Loucy (cell line): ENCODE measurements at regions not wholly inside any gene's neighbourhood (a gene's known extent, or its start where the extent isn't known, plus 50 kb on each side); places are given as distances from the start of the nearest gene placed in this dataset.

ENCODE experiments used
- H2AFZ ChIP-seq: fragments of 200-600 bp; sonication (generic); 2 replicates; pipeline ENCODE4 v1.6.0; 2016; ENCODE audit warnings: antibody characterized with exemption, mild to moderate bottlenecking, low read length, moderate library complexity
- H3F3A ChIP-seq: fragments of 200-600 bp; 2 replicates; pipeline ENCODE4 v1.6.0; 2016; ENCODE audit warnings: antibody characterized with exemption, low read depth, mild to moderate bottlenecking
- H3K27me3 ChIP-seq: fragments of 200-600 bp; sonication (generic); 2 replicates; pipeline ENCODE4 v1.6.1; 2014; ENCODE audit warnings: low read length, mild to moderate bottlenecking; ENCODE audit not compliant: insufficient read depth, poor library complexity, severe bottlenecking
- H3K36me3 ChIP-seq: fragments of 200-600 bp; sonication (generic); 2 replicates; pipeline ENCODE4 v1.6.1; 2016; ENCODE audit warnings: low read length; ENCODE audit not compliant: insufficient read depth
- H3K4me1 ChIP-seq: fragments of 200-600 bp; sonication (generic); 2 replicates; pipeline ENCODE4 v1.5.1; 2014; ENCODE audit warnings: low read length, mild to moderate bottlenecking; ENCODE audit not compliant: insufficient read depth, poor library complexity, severe bottlenecking
- H3K4me2 ChIP-seq: fragments of 200-600 bp; sonication (generic); 2 replicates; pipeline ENCODE4 v1.6.0; 2014; ENCODE audit warnings: antibody characterized with exemption, low read length, low read depth, mild to moderate bottlenecking; ENCODE audit not compliant: poor library complexity, severe bottlenecking
- H3K4me3 ChIP-seq: fragments of 200-600 bp; sonication (generic); 2 replicates; pipeline ENCODE4 v1.5.1; 2014; ENCODE audit warnings: low read length, mild to moderate bottlenecking, mixed read lengths; ENCODE audit not compliant: poor library complexity, severe bottlenecking
- H3K79me2 ChIP-seq: fragments of 200-600 bp; sonication (generic); 2 replicates; pipeline ENCODE4 v1.6.1; 2014; ENCODE audit warnings: low read length; ENCODE audit not compliant: insufficient read depth
- H3K9ac ChIP-seq: fragments of 200-600 bp; sonication (generic); 2 replicates; pipeline ENCODE4 v1.6.0; 2014; ENCODE audit warnings: mild to moderate bottlenecking, low read depth, low read length, moderate library complexity; ENCODE audit not compliant: poor library complexity, severe bottlenecking
- H3K9me2 ChIP-seq: fragments of 200-600 bp; sonication (generic); replicated peaks from 2 replicates; pipeline ENCODE4 v1.6.1; 2016; ENCODE audit warnings: low read depth, low read length, mixed read lengths
- H3K9me3 ChIP-seq: fragments of 200-600 bp; sonication (generic); 2 replicates; pipeline ENCODE4 v1.6.1; 2014; ENCODE audit warnings: mild to moderate bottlenecking, antibody characterized with exemption, low read length, low read depth; ENCODE audit not compliant: insufficient read depth
- H4K20me1 ChIP-seq: fragments of 200-600 bp; sonication (generic); 2 replicates; pipeline ENCODE4 v1.6.0; 2014; ENCODE audit warnings: antibody characterized with exemption, low read length, mild to moderate bottlenecking; ENCODE audit not compliant: insufficient read depth, poor library complexity, severe bottlenecking
- EZH2phosphoT487 ChIP-seq: fragments of 200-600 bp; IDR thresholded peaks from 2 replicates; pipeline ENCODE4 v1.6.1; 2018; ENCODE audit warnings: antibody characterized with exemption, mild to moderate bottlenecking, moderate library complexity, borderline replicate concordance
- TF ChIP-seq, protein P1 (sequence below): fragments of 200-600 bp; sonication (generic); conservative IDR thresholded peaks from 2 replicates; pipeline ENCODE4 v1.5.1; 2014; ENCODE audit warnings: mild to moderate bottlenecking, antibody characterized with exemption, low read length

GRCh38 chr1:53380296-53380695, 52.4 kb upstream of the LRP8 start:
- TF ChIP-seq EZH2phosphoT487: no peak
- TF ChIP-seq, protein P1, sequence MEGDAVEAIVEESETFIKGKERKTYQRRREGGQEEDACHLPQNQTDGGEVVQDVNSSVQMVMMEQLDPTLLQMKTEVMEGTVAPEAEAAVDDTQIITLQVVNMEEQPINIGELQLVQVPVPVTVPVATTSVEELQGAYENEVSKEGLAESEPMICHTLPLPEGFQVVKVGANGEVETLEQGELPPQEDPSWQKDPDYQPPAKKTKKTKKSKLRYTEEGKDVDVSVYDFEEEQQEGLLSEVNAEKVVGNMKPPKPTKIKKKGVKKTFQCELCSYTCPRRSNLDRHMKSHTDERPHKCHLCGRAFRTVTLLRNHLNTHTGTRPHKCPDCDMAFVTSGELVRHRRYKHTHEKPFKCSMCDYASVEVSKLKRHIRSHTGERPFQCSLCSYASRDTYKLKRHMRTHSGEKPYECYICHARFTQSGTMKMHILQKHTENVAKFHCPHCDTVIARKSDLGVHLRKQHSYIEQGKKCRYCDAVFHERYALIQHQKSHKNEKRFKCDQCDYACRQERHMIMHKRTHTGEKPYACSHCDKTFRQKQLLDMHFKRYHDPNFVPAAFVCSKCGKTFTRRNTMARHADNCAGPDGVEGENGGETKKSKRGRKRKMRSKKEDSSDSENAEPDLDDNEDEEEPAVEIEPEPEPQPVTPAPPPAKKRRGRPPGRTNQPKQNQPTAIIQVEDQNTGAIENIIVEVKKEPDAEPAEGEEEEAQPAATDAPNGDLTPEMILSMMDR: no peak
- Histone ChIP-seq H3K9me3 (no peaks in the 10 kb centered on the region), H3K4me3 (no peak overlapping the region), H3K79me2 (no peaks in the 10 kb centered on the region), H3K27me3 (no peaks in the 10 kb centered on the region), H3K36me3 (no peaks in the 10 kb centered on the region), H3F3A (no peaks in the 10 kb centered on the region), H2AFZ (no peak overlapping the region), H3K4me2 (no peak overlapping the region), H4K20me1 (no peaks in the 10 kb centered on the region), H3K9me2 (no peaks in the 10 kb centered on the region), H3K9ac (no peak overlapping the region), H3K4me1 (peaks cover 9% of the 10 kb centered on the region)

GRCh38 chr1:53381790-53382401, 54.0 kb upstream of the LRP8 start:
- H3K4me2 ChIP-seq: no peak overlapping the region
- H3K27me3 ChIP-seq: no peaks in the 10 kb centered on the region
- H2AFZ ChIP-seq: 0 out of 2 replicates have a peak overlapping the region, but pooled peaks have one; percentile 18
- TF ChIP-seq, protein P1: no peak
- no peak for TF ChIP-seq EZH2phosphoT487
- no peaks in the 10 kb centered on the region for H4K20me1 ChIP-seq
- no peak overlapping the region for H3K9ac ChIP-seq
- H3K4me3 ChIP-seq: no peak overlapping the region
- H3K36me3 ChIP-seq: no peaks in the 10 kb centered on the region
- no peaks in the 10 kb centered on the region for H3K79me2 ChIP-seq
- H3K4me1 ChIP-seq: peaks cover 15% of the 10 kb centered on the region
- H3F3A ChIP-seq: no peaks in the 10 kb centered on the region
- H3K9me3 ChIP-seq: no peaks in the 10 kb centered on the region
- H3K9me2 ChIP-seq: no peaks in the 10 kb centered on the region

GRCh38 chr1:53383136-53383870, 55.4 kb upstream of the LRP8 start:
- no peaks in the 10 kb centered on the region for H3F3A ChIP-seq
- no peak overlapping the region for H3K4me3 ChIP-seq
- H3K4me2 ChIP-seq: no peak overlapping the region
- H3K9me2 ChIP-seq: no peaks in the 10 kb centered on the region
- no peak for TF ChIP-seq EZH2phosphoT487
- TF ChIP-seq, protein P1: no peak
- H3K36me3 ChIP-seq: no peaks in the 10 kb centered on the region
- no peak overlapping the region for H3K9ac ChIP-seq
- H3K9me3 ChIP-seq: no peaks in the 10 kb centered on the region
- H3K27me3 ChIP-seq: no peaks in the 10 kb centered on the region
- H4K20me1 ChIP-seq: no peaks in the 10 kb centered on the region
- peaks cover 15% of the 10 kb centered on the region for H3K4me1 ChIP-seq
- H2AFZ ChIP-seq: no peak overlapping the region
- H3K79me2 ChIP-seq: no peaks in the 10 kb centered on the region
